GM12878 (cell line): ENCODE measurements at regions not wholly inside any gene's neighbourhood (a gene's known extent, or its start where the extent isn't known, plus 50 kb on each side); places are given as distances from the start of the nearest gene placed in this dataset.

ENCODE experiments used
- ATAC-seq: fragments of 200-7000 bp; cut with Tn5 transposase; 3 replicates; pipeline ENCODE4 v1.9.1; 2020; ENCODE audit warnings: mild to moderate bottlenecking, moderate library complexity
- BruUV-seq: library from RNA; stranded (reverse); fragments of 400-500 nt; replicated peaks from 2 replicates; lab custom pipeline; 2021; lab: Mats Ljungman, UMichigan
- CTCF ChIA-PET: fragments of 300-600 bp; sonication (Branson Sonifier 250); formaldehyde crosslinking; extraction: SDS; loops from one replicate; lab custom pipeline; 2021; ENCODE audit warnings: inconsistent platforms; lab: Yijun Ruan, JAX
- POLR2A ChIA-PET: fragments of 350-600 bp; formaldehyde crosslinking; extraction: SDS; loops from one replicate; lab custom pipeline; 2021; ENCODE audit warnings: inconsistent platforms; lab: Charles Lee
- RAD21 ChIA-PET: fragments of 300-600 bp; sonication (Branson Sonifier 250); formaldehyde crosslinking; loops from one replicate; lab custom pipeline; 2023; ENCODE audit warnings: antibody characterized with exemption; ENCODE audit not compliant: unreplicated experiment; lab: Charles Lee
- SMC1A ChIA-PET: fragments of 300-600 bp; sonication (Branson Sonifier 250); formaldehyde crosslinking; loops from one replicate; lab custom pipeline; 2023; ENCODE audit not compliant: unreplicated experiment, uncharacterized antibody; lab: Charles Lee
- DNase-seq: peaks from one replicate; pipeline ENCODE4 v3.0.0-alpha.2; 2011; ENCODE audit warnings: low read depth, low spot score
- FAIRE-seq: peaks from 3 replicates; lab custom pipeline; 2011; peaks lifted over from hg19 to GRCh38; lab: Jason Lieb, UNC
- H2AFZ ChIP-seq: 2 replicates; pipeline ENCODE4 v1.6.0; 2011; ENCODE audit warnings: low read depth, low read length, control low read depth; ENCODE audit not compliant: control insufficient read depth
- H3K27ac ChIP-seq: 2 replicates; pipeline ENCODE4 v1.5.1; 2011; ENCODE audit warnings: control low read depth; ENCODE audit not compliant: control insufficient read depth, insufficient read depth
- H3K27me3 ChIP-seq, 2 experiments: replicated peaks in 1 of 2; 2 replicates each; pipeline versions ENCODE4 v1.6.0 to v1.6.1; 2011; ENCODE audit warnings: low read length in 1 of 2; ENCODE audit not compliant: control insufficient read depth in 2 of 2, insufficient read depth in 2 of 2
- H3K36me3 ChIP-seq, 2 experiments: 2 replicates each; pipeline ENCODE4 v1.5.1; 2011; ENCODE audit warnings: low read length in 1 of 2; ENCODE audit not compliant: control insufficient read depth in 2 of 2, insufficient read depth in 2 of 2
- H3K4me1 ChIP-seq: 2 replicates; pipeline ENCODE4 v1.6.1; 2011; ENCODE audit warnings: mild to moderate bottlenecking, low read length, moderate library complexity, mixed read lengths; ENCODE audit not compliant: control insufficient read depth, insufficient read depth
- H3K4me2 ChIP-seq: 2 replicates; pipeline ENCODE4 v1.6.0; 2011; ENCODE audit warnings: control low read depth; ENCODE audit not compliant: control insufficient read depth, insufficient read depth
- H3K4me3 ChIP-seq: fragments of 200-600 bp; sonication (generic); 2 replicates; pipeline ENCODE4 v1.5.1; 2016
- H3K79me2 ChIP-seq: 2 replicates; pipeline ENCODE4 v1.6.0; 2011; ENCODE audit warnings: low read length; ENCODE audit not compliant: control insufficient read depth, insufficient read depth
- H3K9ac ChIP-seq: 2 replicates; pipeline ENCODE4 v1.8.0; 2011; ENCODE audit warnings: low read length, control low read depth, mixed read lengths; ENCODE audit not compliant: control insufficient read depth, insufficient read depth
- H3K9me3 ChIP-seq: replicated peaks from 3 replicates; pipeline ENCODE4 v1.5.1; 2011; ENCODE audit warnings: mild to moderate bottlenecking, low read length; ENCODE audit not compliant: control insufficient read depth, insufficient read depth
- H4K20me1 ChIP-seq: 2 replicates; pipeline ENCODE4 v1.6.0; 2011; ENCODE audit not compliant: control insufficient read depth, insufficient read depth
- CHD1 ChIP-seq: IDR thresholded peaks from 2 replicates; pipeline ENCODE4 v1.6.1; 2012; ENCODE audit warnings: low read depth, low read length, improper control_type of control experiment
- CREM ChIP-seq: IDR thresholded peaks from 2 replicates; pipeline ENCODE4 v1.6.1; 2014; ENCODE audit warnings: antibody characterized with exemption, low read depth
- JUND ChIP-seq: IDR thresholded peaks from 2 replicates; pipeline ENCODE4 v1.6.1; 2012; ENCODE audit warnings: low read depth, mild to moderate bottlenecking, low read length, improper control_type of control experiment, moderate library complexity
- MTA3 ChIP-seq: IDR thresholded peaks from 2 replicates; pipeline ENCODE4 v1.6.1; 2012; ENCODE audit warnings: low read length, inconsistent platforms, borderline replicate concordance
- NFXL1 ChIP-seq: fragments of 450-650 bp; IDR thresholded peaks from 2 replicates; pipeline ENCODE4 v1.6.1; 2017; ENCODE audit warnings: antibody characterized with exemption, mild to moderate bottlenecking, borderline replicate concordance
- NFYA ChIP-seq: IDR thresholded peaks from 2 replicates; pipeline ENCODE4 v1.6.1; 2011; ENCODE audit warnings: low read depth, mild to moderate bottlenecking, low read length, improper control_type of control experiment, borderline replicate concordance
- RB1 ChIP-seq: fragments of 450-650 bp; formaldehyde crosslinking; IDR thresholded peaks from 2 replicates; pipeline ENCODE4 v1.6.1; 2017; ENCODE audit warnings: mild to moderate bottlenecking, borderline replicate concordance
- RCOR1 ChIP-seq: conservative IDR thresholded peaks from 2 replicates; pipeline ENCODE4 v1.6.1; 2012; ENCODE audit warnings: low read depth, low read length, improper control_type of control experiment
- TARDBP ChIP-seq: IDR thresholded peaks from 2 replicates; pipeline ENCODE4 v1.6.1; 2016; ENCODE audit warnings: borderline replicate concordance
- WGBS: methylation state at CpG from one replicate; pipeline ENCODE4 v1.1.6; 2016; ENCODE audit warnings: low lambda C conversion rate; ENCODE audit not compliant: insufficient replicate concordance, insufficient coverage; ENCODE audit errors: missing lambda C conversion rate; 5-methylcytosine and 5-hydroxymethylcytosine counted together
- in situ Hi-C: fragments of 300-500 bp; cut with MboI; formaldehyde crosslinking; loops from 9 replicates; pipeline ENCODE4 v1.14.3; 2018; ENCODE audit warnings: mixed read lengths
- intact Hi-C: fragments of 100-400 bp; cut with micrococcal nuclease; formaldehyde crosslinking; loops from one replicate; pipeline ENCODE4 v1.14.2; 2022; ENCODE audit not compliant: unreplicated experiment
- TF ChIP-seq, protein P1 (sequence below): fragments of 150-350 bp; IDR thresholded peaks from 2 replicates; pipeline ENCODE4 v1.6.1; 2014; ENCODE audit warnings: mild to moderate bottlenecking, low read depth, low read length
- TF ChIP-seq, protein P2 (sequence below): IDR thresholded peaks from 2 replicates; pipeline ENCODE4 v1.6.1; 2011; ENCODE audit warnings: low read depth, low read length, improper control_type of control experiment, borderline replicate concordance

DNA sequence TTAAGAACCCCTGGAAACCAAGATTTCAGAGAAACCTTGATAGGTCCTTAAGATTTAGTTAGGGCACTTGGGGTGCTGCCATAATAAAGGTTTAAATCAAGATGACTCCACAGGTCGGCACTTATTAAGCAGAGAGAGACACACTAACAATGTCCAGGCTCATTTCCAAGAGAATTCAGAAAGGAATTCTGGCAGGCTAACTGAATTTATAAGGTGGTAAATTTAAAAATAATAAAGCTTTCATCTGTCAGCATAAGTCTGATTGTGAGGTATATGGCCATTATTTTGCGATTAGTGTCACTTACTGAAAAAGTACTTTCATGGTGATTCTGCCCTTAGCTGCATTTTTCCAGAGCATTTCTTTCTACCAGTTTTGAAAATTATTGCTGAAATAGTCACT, 472.7 kb downstream of the ARAP2 start (continued):
- TF ChIP-seq NFXL1 (no peak), NFYA (no peak), RB1 (no peak)

DNA sequence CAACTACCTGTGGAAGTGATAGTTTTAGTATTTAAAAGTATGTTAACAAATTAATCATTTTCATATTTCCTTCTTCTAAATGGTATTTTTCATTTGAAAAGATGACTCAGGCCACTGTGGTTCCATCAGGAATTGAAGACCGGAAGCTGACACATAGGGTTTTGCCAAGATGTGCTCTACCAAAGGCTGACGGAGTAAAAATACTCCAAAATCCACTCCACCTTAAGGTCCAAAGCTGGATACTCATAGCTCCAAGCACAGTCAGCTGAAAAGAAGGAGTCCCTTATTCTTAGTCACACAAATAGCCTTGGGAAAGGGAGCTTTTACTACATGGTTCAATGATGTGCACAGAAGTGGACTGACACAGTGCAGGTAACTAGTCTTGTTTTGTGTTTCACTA, 472.0 kb downstream of the ARAP2 start:
- Histone ChIP-seq H3K4me3 (no peak overlapping the region), H3K4me1 (no peaks in the 10 kb centered on the region), H2AFZ (no peak overlapping the region), H4K20me1 (no peaks in the 10 kb centered on the region), H3K27me3 (no peaks in the 10 kb centered on the region), H3K9me3 (no peaks in the 10 kb centered on the region), H3K9ac (no peak overlapping the region), H3K36me3 (no peaks in the 10 kb centered on the region), H3K27ac (no peak overlapping the region)
- intact Hi-C loops (no loop called here), in situ Hi-C loops (no loop called here)
- no peak for DNase-seq
- POLR2A ChIA-PET = no interaction called here
- CTCF ChIA-PET = interaction anchor here (0.9 to 1.3 kb wide), 2 partner anchors 9 to 620 kb away, joined by 3 to 4 read pairs; no protein-coding TSS in a partner anchor
- SMC1A ChIA-PET = interaction anchor here (1.1 to 1.9 kb wide), 7 partner anchors 10 to 338 kb away, joined by 3 to 6 read pairs (median 4); no protein-coding TSS in a partner anchor
- no peak for TF ChIP-seq MTA3
- TF ChIP-seq CHD1 = no peak
- no peak for TF ChIP-seq CREM
- TF ChIP-seq, protein P1, sequence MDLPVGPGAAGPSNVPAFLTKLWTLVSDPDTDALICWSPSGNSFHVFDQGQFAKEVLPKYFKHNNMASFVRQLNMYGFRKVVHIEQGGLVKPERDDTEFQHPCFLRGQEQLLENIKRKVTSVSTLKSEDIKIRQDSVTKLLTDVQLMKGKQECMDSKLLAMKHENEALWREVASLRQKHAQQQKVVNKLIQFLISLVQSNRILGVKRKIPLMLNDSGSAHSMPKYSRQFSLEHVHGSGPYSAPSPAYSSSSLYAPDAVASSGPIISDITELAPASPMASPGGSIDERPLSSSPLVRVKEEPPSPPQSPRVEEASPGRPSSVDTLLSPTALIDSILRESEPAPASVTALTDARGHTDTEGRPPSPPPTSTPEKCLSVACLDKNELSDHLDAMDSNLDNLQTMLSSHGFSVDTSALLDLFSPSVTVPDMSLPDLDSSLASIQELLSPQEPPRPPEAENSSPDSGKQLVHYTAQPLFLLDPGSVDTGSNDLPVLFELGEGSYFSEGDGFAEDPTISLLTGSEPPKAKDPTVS = no peak
- TF ChIP-seq, protein P2, sequence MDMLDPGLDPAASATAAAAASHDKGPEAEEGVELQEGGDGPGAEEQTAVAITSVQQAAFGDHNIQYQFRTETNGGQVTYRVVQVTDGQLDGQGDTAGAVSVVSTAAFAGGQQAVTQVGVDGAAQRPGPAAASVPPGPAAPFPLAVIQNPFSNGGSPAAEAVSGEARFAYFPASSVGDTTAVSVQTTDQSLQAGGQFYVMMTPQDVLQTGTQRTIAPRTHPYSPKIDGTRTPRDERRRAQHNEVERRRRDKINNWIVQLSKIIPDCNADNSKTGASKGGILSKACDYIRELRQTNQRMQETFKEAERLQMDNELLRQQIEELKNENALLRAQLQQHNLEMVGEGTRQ = no peak
- TF ChIP-seq TARDBP = no peak
- no peak for TF ChIP-seq JUND
- TF ChIP-seq RCOR1 = no peak
- TF ChIP-seq, all 136 proteins: peak for 0
- ATAC-seq (no peak), FAIRE-seq (no peak)
- no peaks in the 10 kb centered on the region for H3K79me2 ChIP-seq
- RAD21 ChIA-PET = no interaction called here
- WGBS = 0% methylated on average over 2 of the region's 2 CpGs
- H3K4me2 ChIP-seq = no peak overlapping the region
- BruUV-seq = no TSS peak
